Activated naive CD4-positive, alpha-beta T cell treated with anti-CD3 and anti-CD28 coated beads, Interleukin-2, amount 10 ng/mL, durations not matched to agents 7 days and 5 days (primary cell): ENCODE measurements at regions not wholly inside any gene's neighbourhood (a gene's known extent, or its start where the extent isn't known, plus 50 kb on each side); places are given as distances from the start of the nearest gene placed in this dataset.

Experiments
- CTCF ChIA-PET: fragments of 350-600 bp; sonication (Branson Sonifier 250); formaldehyde crosslinking; loops from one replicate; lab custom pipeline; 2021; ENCODE audit warnings: antibody characterized with exemption; lab: Charles Lee
- DNase-seq: peaks from one replicate; pipeline ENCODE4 v3.0.0-alpha.2; 2020
- H3K27ac Mint-ChIP-seq: one replicate; pipeline ENCODE4 v1.8.0; 2021; ENCODE audit warnings: mild to moderate bottlenecking, moderate library complexity, mixed read lengths
- H3K27me3 Mint-ChIP-seq: one replicate; pipeline ENCODE4 v1.8.0; 2021; ENCODE audit warnings: mild to moderate bottlenecking, mixed read lengths
- H3K36me3 Mint-ChIP-seq: one replicate; pipeline ENCODE4 v1.8.0; 2021; ENCODE audit warnings: mixed read lengths
- H3K4me1 Mint-ChIP-seq: one replicate; pipeline ENCODE4 v1.8.0; 2021; ENCODE audit warnings: mixed read lengths
- H3K4me3 Mint-ChIP-seq: one replicate; pipeline ENCODE4 v1.8.0; 2021; ENCODE audit warnings: mild to moderate bottlenecking, moderate library complexity, mixed read lengths
- H3K9me3 Mint-ChIP-seq: one replicate; pipeline ENCODE4 v1.8.0; 2021; ENCODE audit warnings: mixed read lengths

GRCh38 chr18:40852406-40852805, 1102.6 kb upstream of the PIK3C3 start:
- no peak for DNase-seq
- no peaks in the 10 kb centered on the region for H3K4me1 Mint-ChIP-seq
- peaks cover 7% of the 10 kb centered on the region for H3K9me3 Mint-ChIP-seq
- CTCF ChIA-PET, result no interaction called here
- H3K4me3 Mint-ChIP-seq, result no peak overlapping the region
- H3K27ac Mint-ChIP-seq, result no peak overlapping the region
- no peaks in the 10 kb centered on the region for H3K36me3 Mint-ChIP-seq
- no peaks in the 10 kb centered on the region for H3K27me3 Mint-ChIP-seq

- CTCF ChIA-PET, result no interaction called here
- Mint-ChIP-seq H3K36me3 (no peaks in the 10 kb centered on the region), H3K27me3 (no peaks in the 10 kb centered on the region), H3K27ac (no peak overlapping the region), H3K4me3 (no peak overlapping the region), H3K9me3 (peaks cover 2% of the 10 kb centered on the region), H3K4me1 (no peaks in the 10 kb centered on the region)
- DNase-seq, result no peak
Measured at GRCh38 chr18:40851014-40851429, 1104.0 kb upstream of the PIK3C3 start.

DNA sequence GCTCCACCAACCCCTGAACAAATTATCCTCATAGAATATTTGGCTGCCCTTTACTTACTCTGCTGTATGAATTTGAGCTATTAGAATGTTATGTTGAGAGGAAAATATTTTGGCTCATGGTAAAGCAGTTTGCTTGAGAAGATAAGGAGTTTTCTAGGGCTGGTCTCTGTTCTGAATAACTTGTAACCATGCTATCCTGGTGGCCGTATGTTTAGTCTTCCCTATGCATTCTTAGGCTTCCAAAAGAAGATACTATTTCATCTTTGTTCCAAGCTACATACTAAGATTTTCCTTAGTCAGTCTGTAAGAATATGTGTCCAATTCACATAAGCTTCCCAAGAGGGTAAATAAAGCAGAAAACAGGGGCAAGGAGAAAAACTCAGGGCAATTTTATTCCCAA, 1105.1 kb upstream of the PIK3C3 start:
- no peaks in the 10 kb centered on the region for H3K36me3 Mint-ChIP-seq
- no peaks in the 10 kb centered on the region for H3K4me1 Mint-ChIP-seq
- H3K4me3 Mint-ChIP-seq, result no peak overlapping the region
- H3K27me3 Mint-ChIP-seq, result no peaks in the 10 kb centered on the region
- DNase-seq, result no peak
- H3K9me3 Mint-ChIP-seq, result no peaks in the 10 kb centered on the region
- CTCF ChIA-PET, result no interaction called here
- H3K27ac Mint-ChIP-seq, result no peak overlapping the region

DNA sequence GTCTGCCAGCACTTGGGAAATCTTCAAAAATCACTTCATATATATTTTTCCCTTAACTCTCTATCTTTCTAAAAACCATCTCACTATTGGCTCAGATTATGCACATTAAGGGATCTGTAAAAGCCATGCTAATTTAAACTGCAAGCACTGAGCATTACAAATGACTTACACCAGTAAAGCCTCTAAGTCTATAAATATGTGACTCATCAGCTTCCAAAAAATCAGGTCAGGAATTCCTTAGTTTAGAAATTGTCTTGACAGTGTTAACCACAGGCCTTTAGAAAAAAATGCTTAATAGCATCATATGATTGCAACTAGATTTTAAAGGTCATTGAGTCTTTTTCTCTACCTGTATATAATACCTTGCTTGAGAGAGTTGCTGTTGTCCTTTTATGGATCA, 1113.6 kb upstream of the PIK3C3 start:
- no peak for DNase-seq
- H3K4me1 Mint-ChIP-seq, result no peaks in the 10 kb centered on the region
- no peak overlapping the region for H3K27ac Mint-ChIP-seq
- no peak overlapping the region for H3K4me3 Mint-ChIP-seq
- peaks cover 20% of the 10 kb centered on the region for H3K9me3 Mint-ChIP-seq
- H3K36me3 Mint-ChIP-seq, result no peaks in the 10 kb centered on the region
- no peaks in the 10 kb centered on the region for H3K27me3 Mint-ChIP-seq
- CTCF ChIA-PET, result no interaction called here

DNA sequence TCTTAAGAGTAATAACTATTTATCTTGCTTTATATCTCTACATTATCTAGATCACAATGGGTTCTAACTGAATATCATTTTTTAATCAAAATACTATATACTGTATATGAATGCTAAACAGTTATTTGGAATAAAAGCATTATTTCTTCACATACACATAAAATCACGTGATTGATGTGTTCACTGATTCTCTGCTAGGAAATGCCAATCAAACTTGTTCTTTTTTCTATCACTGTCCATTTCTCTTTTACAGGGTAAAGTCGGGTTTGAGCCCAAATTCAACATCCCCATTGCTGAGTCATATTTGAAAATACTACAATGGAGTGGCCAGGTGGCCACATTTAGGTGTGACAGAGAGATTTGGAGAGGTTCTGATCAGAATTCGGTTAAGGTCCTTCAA, 1114.0 kb upstream of the PIK3C3 start:
- peaks cover 20% of the 10 kb centered on the region for H3K9me3 Mint-ChIP-seq
- no peak overlapping the region for H3K27ac Mint-ChIP-seq
- DNase-seq, result no peak
- no peaks in the 10 kb centered on the region for H3K27me3 Mint-ChIP-seq
- no peaks in the 10 kb centered on the region for H3K4me1 Mint-ChIP-seq
- no peaks in the 10 kb centered on the region for H3K36me3 Mint-ChIP-seq
- CTCF ChIA-PET, result no interaction called here
- H3K4me3 Mint-ChIP-seq, result no peak overlapping the region

GRCh38 chr18:40832362-40832761, 1122.7 kb upstream of the PIK3C3 start:
- CTCF ChIA-PET, result no interaction called here
- no peaks in the 10 kb centered on the region for H3K36me3 Mint-ChIP-seq
- H3K27ac Mint-ChIP-seq, result no peak overlapping the region

GRCh38 chr18:40824291-40824690, 1130.7 kb upstream of the PIK3C3 start:
- no peak for DNase-seq
- no peak overlapping the region for H3K27ac Mint-ChIP-seq
- H3K4me1 Mint-ChIP-seq, result no peaks in the 10 kb centered on the region
- H3K9me3 Mint-ChIP-seq, result peaks cover 10% of the 10 kb centered on the region
- no peak overlapping the region for H3K4me3 Mint-ChIP-seq
- CTCF ChIA-PET, result no interaction called here
- no peaks in the 10 kb centered on the region for H3K27me3 Mint-ChIP-seq
- H3K36me3 Mint-ChIP-seq, result no peaks in the 10 kb centered on the region

More at GRCh38 chr18:40832362-40832761, 1122.7 kb upstream of the PIK3C3 start:
- Mint-ChIP-seq H3K4me3 (no peak overlapping the region), H3K9me3 (peaks cover 6% of the 10 kb centered on the region), H3K27me3 (no peaks in the 10 kb centered on the region), H3K4me1 (no peaks in the 10 kb centered on the region)
- no peak for DNase-seq

DNA sequence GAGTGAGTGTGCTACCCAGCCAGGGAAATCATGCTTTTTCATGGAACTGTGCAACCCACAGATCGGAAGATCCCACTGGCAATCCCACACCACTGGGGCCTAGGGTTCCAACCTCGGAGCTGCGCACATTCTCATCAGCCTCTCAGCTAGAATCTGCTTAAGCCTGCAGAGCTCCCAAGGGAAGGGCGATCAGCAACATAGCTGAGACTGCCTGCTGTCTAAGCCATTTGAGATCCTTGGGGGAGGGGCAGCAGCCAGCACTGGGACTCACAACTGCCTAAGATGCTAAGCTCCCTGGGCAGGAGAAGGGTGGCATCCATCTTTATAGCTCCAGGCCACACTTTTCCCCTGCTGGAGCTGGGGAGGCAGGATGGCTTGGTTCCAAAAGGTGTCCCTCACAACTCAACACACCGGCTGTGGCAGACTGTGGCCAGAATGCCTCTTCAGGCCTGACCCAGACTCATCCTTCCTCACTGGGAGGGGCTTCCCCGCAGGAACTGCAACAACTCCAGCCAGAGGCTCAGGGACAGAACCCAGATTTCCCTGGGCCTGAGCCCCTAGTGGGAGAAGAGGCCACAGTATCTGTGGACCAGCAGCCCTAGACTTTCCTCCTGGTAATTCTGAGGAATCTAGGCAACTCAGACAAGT, 1133.3 kb upstream of the PIK3C3 start:
- no peaks in the 10 kb centered on the region for H3K36me3 Mint-ChIP-seq
- CTCF ChIA-PET, result no interaction called here

GRCh38 chr18:40812981-40813515, 1142.0 kb upstream of the PIK3C3 start:
- Mint-ChIP-seq H3K36me3 (no peaks in the 10 kb centered on the region), H3K27me3 (no peaks in the 10 kb centered on the region), H3K9me3 (no peaks in the 10 kb centered on the region), H3K27ac (no peak overlapping the region), H3K4me1 (no peaks in the 10 kb centered on the region), H3K4me3 (no peak overlapping the region)
- no peak for DNase-seq
- CTCF ChIA-PET, result interaction anchor here (0.6 kb wide), 1 partner anchor 560 kb away, joined by 3 read pairs; no protein-coding TSS in a partner anchor

More for the DNA sequence above, 1133.3 kb upstream of the PIK3C3 start:
- no peak for DNase-seq
- H3K4me3 Mint-ChIP-seq, result no peak overlapping the region
- peaks cover 10% of the 10 kb centered on the region for H3K9me3 Mint-ChIP-seq
- H3K27me3 Mint-ChIP-seq, result no peaks in the 10 kb centered on the region
- H3K27ac Mint-ChIP-seq, result no peak overlapping the region
- H3K4me1 Mint-ChIP-seq, result no peaks in the 10 kb centered on the region

DNA sequence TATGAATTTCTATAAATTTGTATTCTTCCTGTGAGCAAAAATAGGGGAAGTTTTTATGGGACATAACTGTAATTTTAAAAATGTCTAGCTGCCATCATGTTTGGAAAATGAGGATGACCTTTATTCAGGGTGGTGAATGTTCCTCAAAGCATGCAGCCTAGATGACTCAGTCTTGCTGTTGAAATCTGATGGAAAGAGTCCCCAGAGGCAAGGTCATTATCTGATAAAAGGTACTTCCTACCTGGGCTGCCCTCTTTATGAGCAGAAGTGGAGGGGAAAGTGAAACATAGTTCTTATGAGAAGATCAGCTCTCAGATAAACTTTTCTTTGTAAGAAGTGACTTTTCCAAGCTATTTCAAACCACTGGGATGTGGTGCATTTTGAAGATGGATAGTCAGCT, 1144.7 kb upstream of the PIK3C3 start:
- DNase-seq, result no peak
- CTCF ChIA-PET, result no interaction called here
- H3K9me3 Mint-ChIP-seq, result no peaks in the 10 kb centered on the region
- H3K27me3 Mint-ChIP-seq, result no peaks in the 10 kb centered on the region
- H3K4me1 Mint-ChIP-seq, result no peaks in the 10 kb centered on the region
- H3K36me3 Mint-ChIP-seq, result no peaks in the 10 kb centered on the region
- H3K27ac Mint-ChIP-seq, result no peak overlapping the region
- no peak overlapping the region for H3K4me3 Mint-ChIP-seq

DNA sequence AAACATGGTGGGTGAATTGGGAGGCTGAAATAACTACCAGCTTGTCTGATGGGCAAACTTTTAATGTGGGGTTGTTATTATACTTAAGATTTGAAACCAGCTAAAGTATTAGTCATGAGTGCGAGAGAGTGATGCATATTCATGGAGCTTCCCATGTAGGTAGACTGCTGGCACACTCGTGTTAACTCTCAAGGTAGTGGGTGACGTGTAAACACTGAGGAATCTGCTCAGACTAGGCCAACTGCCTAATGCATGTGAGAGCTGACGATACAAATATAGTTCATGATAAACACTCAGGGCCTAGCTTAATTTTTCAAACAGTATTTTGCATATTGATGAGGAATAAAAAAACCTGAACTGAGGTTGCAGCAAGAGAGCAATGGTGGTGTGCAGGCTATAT, 1165.7 kb upstream of the PIK3C3 start:
- Mint-ChIP-seq H3K27ac (no peak overlapping the region), H3K27me3 (no peaks in the 10 kb centered on the region), H3K4me3 (no peak overlapping the region), H3K36me3 (no peaks in the 10 kb centered on the region), H3K9me3 (peaks cover 15% of the 10 kb centered on the region), H3K4me1 (no peaks in the 10 kb centered on the region)
- CTCF ChIA-PET, result no interaction called here
- DNase-seq, result no peak

DNA sequence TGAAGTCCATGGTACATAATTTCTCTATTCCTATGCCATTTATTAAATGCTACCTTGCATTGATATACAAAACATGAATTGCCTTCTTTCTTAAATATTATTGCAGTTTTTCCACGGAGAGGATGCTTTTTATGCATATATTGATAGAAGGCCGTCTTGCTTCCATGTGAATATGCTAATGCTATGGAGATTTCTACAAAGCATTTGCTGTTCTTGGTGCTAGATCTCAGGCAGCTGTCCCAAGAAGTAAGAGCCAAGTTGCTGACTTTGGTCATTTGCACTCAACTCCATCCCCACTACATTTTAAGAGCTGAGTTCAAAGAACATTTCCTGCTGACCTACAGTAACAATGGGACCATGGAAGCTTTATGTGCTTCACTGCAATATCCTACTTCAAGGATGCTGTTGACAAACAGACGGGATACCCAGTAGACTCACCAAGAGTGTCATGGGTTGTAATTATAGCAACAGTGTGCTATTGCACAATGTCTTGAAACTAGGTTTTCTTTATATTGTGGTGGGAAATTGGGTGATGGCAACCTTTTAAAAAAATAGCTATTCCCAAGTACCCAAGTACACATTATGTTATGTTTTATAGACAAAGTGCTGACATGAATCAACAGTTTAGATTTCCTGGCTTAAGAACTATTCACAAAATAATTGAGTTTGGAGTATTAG, 1172.4 kb upstream of the PIK3C3 start:
- peaks cover 19% of the 10 kb centered on the region for H3K9me3 Mint-ChIP-seq
- H3K27me3 Mint-ChIP-seq, result no peaks in the 10 kb centered on the region
- no peaks in the 10 kb centered on the region for H3K36me3 Mint-ChIP-seq
- H3K4me3 Mint-ChIP-seq, result no peak overlapping the region
- H3K27ac Mint-ChIP-seq, result no peak overlapping the region
- no peaks in the 10 kb centered on the region for H3K4me1 Mint-ChIP-seq
- no peak for DNase-seq
- CTCF ChIA-PET, result no interaction called here

GRCh38 chr18:40769786-40770185, 1185.2 kb upstream of the PIK3C3 start:
- Mint-ChIP-seq H3K9me3 (peaks cover 7% of the 10 kb centered on the region), H3K27me3 (no peaks in the 10 kb centered on the region), H3K4me1 (no peaks in the 10 kb centered on the region), H3K36me3 (no peaks in the 10 kb centered on the region), H3K4me3 (no peak overlapping the region), H3K27ac (no peak overlapping the region)
- CTCF ChIA-PET, result no interaction called here
- DNase-seq, result no peak

- CTCF ChIA-PET, result no interaction called here
- Mint-ChIP-seq H3K36me3 (no peaks in the 10 kb centered on the region), H3K27ac (no peak overlapping the region), H3K4me1 (no peaks in the 10 kb centered on the region), H3K27me3 (no peaks in the 10 kb centered on the region), H3K4me3 (no peak overlapping the region), H3K9me3 (peaks cover 6% of the 10 kb centered on the region)
- no peak for DNase-seq
Measured at GRCh38 chr18:40760251-40760650, 1194.8 kb upstream of the PIK3C3 start.

DNA sequence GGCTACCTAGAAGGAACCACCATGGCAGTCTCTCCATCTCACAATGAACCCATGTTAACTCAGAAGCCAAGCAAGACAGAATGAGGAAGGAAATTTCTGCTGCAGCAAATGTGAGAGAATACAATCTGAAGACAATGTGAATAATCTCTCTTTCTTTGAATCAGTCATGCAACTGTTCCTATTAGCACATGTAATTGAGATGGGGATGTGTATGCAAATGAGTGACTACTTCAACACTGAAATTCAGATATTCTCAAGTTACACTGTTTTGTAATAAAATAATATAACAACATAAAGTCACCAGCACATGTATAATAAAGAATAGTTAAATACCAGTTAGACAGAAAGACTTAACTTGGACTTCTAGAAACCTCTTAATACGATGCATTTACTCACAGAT, 1200.6 kb upstream of the PIK3C3 start:
- no peaks in the 10 kb centered on the region for H3K4me1 Mint-ChIP-seq
- no peak overlapping the region for H3K4me3 Mint-ChIP-seq
- H3K36me3 Mint-ChIP-seq, result no peaks in the 10 kb centered on the region
- H3K27me3 Mint-ChIP-seq, result no peaks in the 10 kb centered on the region
- CTCF ChIA-PET, result no interaction called here
- H3K27ac Mint-ChIP-seq, result no peak overlapping the region
- peaks cover 15% of the 10 kb centered on the region for H3K9me3 Mint-ChIP-seq
- no peak for DNase-seq
